Right lobe of liver (tissue), 6 donors: ENCODE measurements at regions not wholly inside any gene's neighbourhood (a gene's known extent, or its start where the extent isn't known, plus 50 kb on each side); places are given as distances from the start of the nearest gene placed in this dataset.

ENCODE experiments used
- ATAC-seq, 4 donors: fragments of 200-7000 bp; cut with Tn5 transposase; one replicate each; pipeline ENCODE4 v1.9.1; 2020; ENCODE audit warnings: mild to moderate bottlenecking in 4 of 4, moderate library complexity in 4 of 4
- DNase-seq, 3 donors: peaks; one replicate each; pipeline ENCODE4 v3.0.0-alpha.2; 2020
- H3K27ac ChIP-seq, 3 donors: fragments of 200-600 bp; one replicate each; pipeline ENCODE4 v1.8.0; 2022
- H3K27me3 ChIP-seq, 2 donors: fragments of 200-600 bp; one replicate each; pipeline ENCODE4 v1.8.0; 2022
- H3K36me3 ChIP-seq, 4 donors: fragments of 200-600 bp; sonication (generic) in 1 of 4; one replicate each; pipeline versions ENCODE4 v1.5.1 to v1.8.0; 2017 to 2022; ENCODE audit warnings: control low read depth in 1 of 4
- H3K4me1 ChIP-seq, 4 donors: fragments of 200-600 bp; sonication (generic) in 1 of 4; one replicate each; pipeline versions ENCODE4 v1.5.1 to v1.8.0; 2017 to 2022; ENCODE audit warnings: control low read depth in 1 of 4
- H3K4me3 ChIP-seq, 3 donors: fragments of 200-600 bp; one replicate each; pipeline ENCODE4 v1.8.0; 2022
- H3K9me3 ChIP-seq, 4 donors: fragments of 200-600 bp; sonication (generic) in 1 of 4; one replicate each; pipeline versions ENCODE4 v1.5.1 to v1.8.0; 2017 to 2022; ENCODE audit warnings: control low read depth in 1 of 4
- CTCF ChIP-seq, 4 donors: fragments of 200-600 bp in 3 of 4; fragments of 450-650 bp in 1 of 4; IDR thresholded peaks; one replicate each; pipeline versions ENCODE4 v1.5.1 to v1.8.0; 2016 to 2022; ENCODE audit warnings: antibody characterized with exemption in 4 of 4, mild to moderate bottlenecking in 2 of 4
- POLR2A ChIP-seq: fragments of 450-650 bp; IDR thresholded peaks from one replicate; pipeline ENCODE4 v1.6.1; 2017; ENCODE audit warnings: antibody characterized with exemption, mild to moderate bottlenecking
- WGBS: methylation state at CpG from one replicate; pipeline ENCODE4 v1.1.6; 2018; ENCODE audit warnings: low coverage, low lambda C conversion rate; ENCODE audit not compliant: insufficient coverage; ENCODE audit errors: missing lambda C conversion rate; 5-methylcytosine and 5-hydroxymethylcytosine counted together
- intact Hi-C, 2 donors: fragments of 100-400 bp; cut with DNase I; formaldehyde crosslinking; loops; one replicate each; pipeline versions ENCODE4 v1.11.2 to v1.14.1; 2022
- donor health status: DM: no; HTN: yes; CAD: no.
- donor health status: DM: no; HTN: no; CAD: no.
- donor health status: DM: no; HTN: no; CAD: no.
- donor health status: DM: no; HTN: yes; CAD: no.
- donor health status: DM: no; HTN: yes; CAD: no.

- Histone ChIP-seq H3K9me3 (no peaks in the 10 kb centered on the region), H3K27me3 (no peaks in the 10 kb centered on the region), H3K36me3 (no peaks in the 10 kb centered on the region), H3K27ac (no peak overlapping the region), H3K4me3 (no peak overlapping the region), H3K4me1 (peaks cover 0 to 4% (median 0%) of the 10 kb centered on the region in 4 donors)
- 79% methylated on average over 2 of the region's 2 CpGs for WGBS
- DNase-seq (no peak), ATAC-seq (no peak)
- TF ChIP-seq POLR2A (no peak), CTCF (IDR thresholded peaks at IDR 0.05) (no peak)
- intact Hi-C loops: no loop called here
Observed at GRCh38 chr11:127308291-127308690, 307.7 kb upstream of the KIRREL3 start.

DNA sequence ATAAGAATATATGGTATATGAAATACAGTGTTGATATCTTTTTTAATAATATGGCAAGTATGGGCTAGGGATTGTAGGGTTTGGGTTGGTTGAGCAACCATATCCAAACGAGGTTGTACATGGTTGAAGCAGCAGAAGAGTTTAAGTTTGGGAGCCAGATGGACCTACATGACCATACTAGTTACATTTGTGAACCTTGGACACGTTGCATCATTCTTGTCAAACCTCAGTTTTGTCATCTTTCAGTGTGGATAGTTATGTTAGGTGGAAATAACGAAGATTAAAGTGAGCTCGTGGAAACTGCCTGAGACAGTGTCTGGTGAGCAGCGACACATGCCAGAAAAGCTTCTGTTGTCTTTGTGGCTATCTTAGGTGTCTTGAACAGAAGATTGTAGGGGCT is 307.1 kb upstream of the KIRREL3 start:
- peak; percentile 25 to 67 (median 62) for ATAC-seq
- H3K36me3 ChIP-seq: no peaks in the 10 kb centered on the region

DNA sequence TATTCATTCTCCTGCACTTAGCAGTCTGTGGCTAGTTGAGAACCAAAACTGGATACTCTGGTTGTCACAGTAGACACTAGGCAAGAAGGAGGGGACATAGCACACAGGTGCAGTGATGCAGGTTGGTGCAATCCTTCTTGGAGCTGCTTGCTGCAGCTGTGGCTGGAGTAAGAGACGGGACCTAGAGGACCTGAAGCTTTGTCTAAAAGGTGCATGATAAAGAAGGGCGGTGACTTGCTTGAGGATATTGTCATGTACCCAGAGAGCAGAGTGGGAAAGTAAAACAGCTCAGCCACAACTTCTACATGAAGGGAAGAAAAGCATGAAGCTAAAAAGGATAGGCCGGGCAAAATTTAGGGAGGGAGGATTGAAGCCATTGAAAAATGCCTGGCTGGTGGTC is 304.1 kb upstream of the KIRREL3 start:
- no peak for DNase-seq
- Histone ChIP-seq H3K9me3 (no peaks in the 10 kb centered on the region), H3K36me3 (no peaks in the 10 kb centered on the region), H3K4me3 (no peak overlapping the region), H3K27ac (no peak overlapping the region), H3K27me3 (no peaks in the 10 kb centered on the region), H3K4me1 (peaks cover 0 to 4% (median 0%) of the 10 kb centered on the region in 4 donors)
- no peak for ATAC-seq
- intact Hi-C loops: no loop called here
- no peak for TF ChIP-seq CTCF (IDR thresholded peaks at IDR 0.05)
- no peak for TF ChIP-seq POLR2A
- WGBS: 81% methylated on average over 3 of the region's 3 CpGs

More for the DNA sequence above, 307.1 kb upstream of the KIRREL3 start:
- no peak for DNase-seq
- intact Hi-C loops: no loop called here
- H3K9me3 ChIP-seq: no peaks in the 10 kb centered on the region
- no peak overlapping the region for H3K4me3 ChIP-seq
- H3K4me1 ChIP-seq: peaks cover 0 to 4% (median 0%) of the 10 kb centered on the region in 4 donors
- TF ChIP-seq POLR2A (no peak), CTCF (IDR thresholded peaks at IDR 0.05) (no peak)
- WGBS: 24% methylated on average over 5 of the region's 5 CpGs
- H3K27ac ChIP-seq: no peak overlapping the region
- no peaks in the 10 kb centered on the region for H3K27me3 ChIP-seq

- peak; percentile 26 to 75 (median 69) for DNase-seq
- Histone ChIP-seq H3K4me3 (no peak overlapping the region), H3K9me3 (no peaks in the 10 kb centered on the region), H3K4me1 (peaks cover 0 to 6% (median 0%) of the 10 kb centered on the region in 4 donors), H3K36me3 (no peaks in the 10 kb centered on the region), H3K27ac (no peak overlapping the region), H3K27me3 (no peaks in the 10 kb centered on the region)
- WGBS: 20% methylated on average over 1 of the region's 5 CpGs
- peak; percentile 69 to 98 (median 80) for ATAC-seq
- intact Hi-C loops: no loop called here
- TF ChIP-seq POLR2A (no peak), CTCF (IDR thresholded peaks at IDR 0.05) (peak in 2 of 4 donors; percentile 6 to 7)
Observed at GRCh38 chr11:127288926-127289325, 288.4 kb upstream of the KIRREL3 start.

GRCh38 chr11:127281534-127281933 is 281.0 kb upstream of the KIRREL3 start:
- ATAC-seq (no peak), DNase-seq (no peak)
- intact Hi-C loops: no loop called here
- WGBS: 73% methylated on average over 1 of the region's 1 CpG
- Histone ChIP-seq H3K27ac (no peak overlapping the region), H3K27me3 (no peaks in the 10 kb centered on the region), H3K36me3 (no peaks in the 10 kb centered on the region), H3K4me3 (no peak overlapping the region), H3K9me3 (no peaks in the 10 kb centered on the region), H3K4me1 (no peaks in the 10 kb centered on the region)
- TF ChIP-seq POLR2A (no peak), CTCF (IDR thresholded peaks at IDR 0.05) (no peak)
